CD4-positive, CD25-positive, alpha-beta regulatory T cell (primary cell): ENCODE measurements at regions not wholly inside any gene's neighbourhood (a gene's known extent, or its start where the extent isn't known, plus 50 kb on each side); places are given as distances from the start of the nearest gene placed in this dataset.

Experiments
- ATAC-seq, 2 donors: fragments of 150-1000 bp; cut with Tn5 transposase; one replicate each; pipeline ENCODE4 v1.10.0; 2021; ENCODE audit warnings: low read depth in 2 of 2, moderate number of reproducible peaks in 2 of 2, moderate library complexity in 1 of 2
- DNase-seq, 3 donors: peaks; one replicate each; pipeline versions ENCODE4 v3.0.0 to v3.0.0-alpha.2; 2012 to 2022; ENCODE audit warnings: mixed read lengths in 1 of 3
- H3K27ac ChIP-seq: one replicate; pipeline ENCODE4 v1.7.0; 2013; ENCODE audit warnings: mild to moderate bottlenecking, low read length; ENCODE audit not compliant: insufficient read depth, poor library complexity, severe bottlenecking
- H3K27me3 ChIP-seq: one replicate; pipeline ENCODE4 v1.7.0; 2013; ENCODE audit warnings: low read length; ENCODE audit not compliant: control insufficient read depth, insufficient read depth
- H3K36me3 ChIP-seq: one replicate; pipeline ENCODE4 v1.7.0; 2013; ENCODE audit warnings: mild to moderate bottlenecking, low read length, moderate library complexity; ENCODE audit not compliant: control insufficient read depth, insufficient read depth
- H3K4me1 ChIP-seq: 2 replicates; pipeline ENCODE4 v1.7.0; 2013; ENCODE audit warnings: mild to moderate bottlenecking, low read length; ENCODE audit not compliant: insufficient read depth, control insufficient read depth, poor library complexity, severe bottlenecking
- H3K4me3 ChIP-seq: one replicate; pipeline ENCODE4 v1.7.0; 2013; ENCODE audit warnings: low read depth, mild to moderate bottlenecking, low read length, moderate library complexity
- H3K9me3 ChIP-seq, 2 experiments: 1 replicate in 1 of 2; 2 replicates in 1 of 2; pipeline ENCODE4 v1.7.0; 2013; ENCODE audit warnings: low read length in 2 of 2, mild to moderate bottlenecking in 1 of 2, moderate library complexity in 1 of 2; ENCODE audit not compliant: control insufficient read depth in 2 of 2
- H3K27ac Mint-ChIP-seq, 3 donors: one replicate each; pipeline ENCODE4 v1.8.0; 2020 to 2022; ENCODE audit warnings: mild to moderate bottlenecking in 3 of 3, mixed read lengths in 3 of 3, moderate library complexity in 2 of 3
- H3K27me3 Mint-ChIP-seq: one replicate; pipeline ENCODE4 v1.8.0; 2022; ENCODE audit warnings: mild to moderate bottlenecking, mixed read lengths
- H3K36me3 Mint-ChIP-seq: one replicate; pipeline ENCODE4 v1.8.0; 2020; ENCODE audit warnings: mixed read lengths
- H3K4me1 Mint-ChIP-seq, 4 donors: one replicate each; pipeline ENCODE4 v1.8.0; 2020 to 2022; ENCODE audit warnings: mixed read lengths in 4 of 4, mild to moderate bottlenecking in 1 of 4
- H3K4me3 Mint-ChIP-seq, 4 donors: one replicate each; pipeline ENCODE4 v1.8.0; 2020 to 2022; ENCODE audit warnings: mild to moderate bottlenecking in 4 of 4, mixed read lengths in 4 of 4, moderate library complexity in 3 of 4
- H3K9me3 Mint-ChIP-seq, 7 donors: one replicate each; pipeline ENCODE4 v1.8.0; 2020 to 2022; ENCODE audit warnings: mixed read lengths in 7 of 7, mild to moderate bottlenecking in 3 of 7, moderate library complexity in 2 of 7

GRCh38 chr5:68494771-68495170 is 279.2 kb downstream of the PIK3R1 start:
- H3K36me3 Mint-ChIP-seq, result no peaks in the 10 kb centered on the region
- DNase-seq (no peak), ATAC-seq (no peak)
- peaks cover 28% of the 10 kb centered on the region for H3K27me3 Mint-ChIP-seq
- H3K9me3 Mint-ChIP-seq, result peaks cover 0 to 26% (median 6%) of the 10 kb centered on the region in 7 donors
- H3K4me3 Mint-ChIP-seq, result no peak overlapping the region
- peaks cover 8 to 16% of the 10 kb centered on the region in 2 experiments for H3K9me3 ChIP-seq
- H3K36me3 ChIP-seq, result no peaks in the 10 kb centered on the region
- peaks cover 4% of the 10 kb centered on the region for H3K27me3 ChIP-seq
- no peaks in the 10 kb centered on the region for H3K4me1 Mint-ChIP-seq
- no peak overlapping the region for H3K27ac Mint-ChIP-seq
- H3K27ac ChIP-seq, result no peak overlapping the region
- H3K4me1 ChIP-seq, result no peaks in the 10 kb centered on the region
- H3K4me3 ChIP-seq, result no peak overlapping the region

- H3K27ac Mint-ChIP-seq, result no peak overlapping the region
- H3K36me3 ChIP-seq, result no peaks in the 10 kb centered on the region
- no peaks in the 10 kb centered on the region for H3K4me1 ChIP-seq
- no peak overlapping the region for H3K27ac ChIP-seq
- peaks cover 0 to 29% (median 7%) of the 10 kb centered on the region in 7 donors for H3K9me3 Mint-ChIP-seq
- no peak for ATAC-seq
- peaks cover 0 to 2% (median 0%) of the 10 kb centered on the region in 4 donors for H3K4me1 Mint-ChIP-seq
- H3K9me3 ChIP-seq, result peaks cover 8 to 16% of the 10 kb centered on the region in 2 experiments
- H3K4me3 ChIP-seq, result no peak overlapping the region
- peaks cover 11% of the 10 kb centered on the region for H3K27me3 Mint-ChIP-seq
- no peak for DNase-seq
- peaks cover 3% of the 10 kb centered on the region for H3K27me3 ChIP-seq
- H3K4me3 Mint-ChIP-seq, result no peak overlapping the region
- no peaks in the 10 kb centered on the region for H3K36me3 Mint-ChIP-seq
Observed at GRCh38 chr5:68499987-68500386, 284.4 kb downstream of the PIK3R1 start.

- H3K9me3 Mint-ChIP-seq, result peaks cover 0 to 27% (median 5%) of the 10 kb centered on the region in 7 donors
- H3K4me3 ChIP-seq, result no peak overlapping the region
- DNase-seq (no peak), ATAC-seq (no peak)
- no peaks in the 10 kb centered on the region for H3K4me1 ChIP-seq
- H3K4me1 Mint-ChIP-seq, result peaks cover 0 to 2% (median 0%) of the 10 kb centered on the region in 4 donors
- H3K27ac ChIP-seq, result no peak overlapping the region
- no peaks in the 10 kb centered on the region for H3K36me3 ChIP-seq
- peaks cover 3% of the 10 kb centered on the region for H3K27me3 ChIP-seq
- no peak overlapping the region for H3K4me3 Mint-ChIP-seq
- H3K27ac Mint-ChIP-seq, result no peak overlapping the region
- peaks cover 6% of the 10 kb centered on the region for H3K27me3 Mint-ChIP-seq
- H3K36me3 Mint-ChIP-seq, result no peaks in the 10 kb centered on the region
- peaks cover 8 to 16% of the 10 kb centered on the region in 2 experiments for H3K9me3 ChIP-seq
Observed at GRCh38 chr5:68500813-68501212, 285.3 kb downstream of the PIK3R1 start.

- peaks cover 3% of the 10 kb centered on the region for H3K27me3 ChIP-seq
- H3K27ac ChIP-seq, result no peak overlapping the region
- H3K4me3 ChIP-seq, result no peak overlapping the region
- H3K36me3 Mint-ChIP-seq, result no peaks in the 10 kb centered on the region
- no peak overlapping the region for H3K27ac Mint-ChIP-seq
- H3K27me3 Mint-ChIP-seq, result no peaks in the 10 kb centered on the region
- no peak for ATAC-seq
- H3K4me1 Mint-ChIP-seq, result peaks cover 0 to 2% (median 0%) of the 10 kb centered on the region in 4 donors
- no peak overlapping the region for H3K4me3 Mint-ChIP-seq
- peaks cover 5 to 7% of the 10 kb centered on the region in 2 experiments for H3K9me3 ChIP-seq
- no peak for DNase-seq
- peaks cover 0 to 16% (median 2%) of the 10 kb centered on the region in 7 donors for H3K9me3 Mint-ChIP-seq
- no peaks in the 10 kb centered on the region for H3K4me1 ChIP-seq
- H3K36me3 ChIP-seq, result no peaks in the 10 kb centered on the region
Observed at GRCh38 chr5:68502531-68502930, 287.0 kb downstream of the PIK3R1 start.

- no peak overlapping the region for H3K27ac Mint-ChIP-seq
- H3K4me3 ChIP-seq, result no peak overlapping the region
- no peak overlapping the region for H3K4me3 Mint-ChIP-seq
- no peaks in the 10 kb centered on the region for H3K9me3 ChIP-seq
- no peaks in the 10 kb centered on the region for H3K27me3 Mint-ChIP-seq
- no peaks in the 10 kb centered on the region for H3K4me1 ChIP-seq
- ATAC-seq, result no peak
- no peak overlapping the region for H3K27ac ChIP-seq
- no peaks in the 10 kb centered on the region for H3K36me3 Mint-ChIP-seq
- H3K9me3 Mint-ChIP-seq, result peaks cover 0 to 4% (median 1%) of the 10 kb centered on the region in 7 donors
- peaks cover 0 to 2% (median 0%) of the 10 kb centered on the region in 4 donors for H3K4me1 Mint-ChIP-seq
- no peaks in the 10 kb centered on the region for H3K36me3 ChIP-seq
- H3K27me3 ChIP-seq, result peaks cover 3% of the 10 kb centered on the region
- no peak for DNase-seq
Observed at GRCh38 chr5:68504306-68504705, 288.8 kb downstream of the PIK3R1 start.

GRCh38 chr5:68505917-68506860 is 290.6 kb downstream of the PIK3R1 start:
- H3K9me3 Mint-ChIP-seq, result peaks cover 0 to 3% (median 0%) of the 10 kb centered on the region in 7 donors
- no peak for DNase-seq
- no peak overlapping the region for H3K27ac Mint-ChIP-seq
- no peak overlapping the region for H3K27ac ChIP-seq
- H3K27me3 ChIP-seq, result peaks cover 3% of the 10 kb centered on the region
- no peaks in the 10 kb centered on the region for H3K9me3 ChIP-seq
- H3K4me3 Mint-ChIP-seq, result no peak overlapping the region
- H3K4me1 Mint-ChIP-seq, result no peaks in the 10 kb centered on the region
- H3K27me3 Mint-ChIP-seq, result peaks cover 8% of the 10 kb centered on the region
- ATAC-seq, result no peak
- H3K36me3 ChIP-seq, result no peaks in the 10 kb centered on the region
- no peaks in the 10 kb centered on the region for H3K36me3 Mint-ChIP-seq
- H3K4me1 ChIP-seq, result no peaks in the 10 kb centered on the region
- H3K4me3 ChIP-seq, result no peak overlapping the region

GRCh38 chr5:68515514-68515913 is 300.0 kb downstream of the PIK3R1 start:
- Mint-ChIP-seq H3K27ac (no peak overlapping the region), H3K9me3 (peaks cover 0 to 8% (median 0%) of the 10 kb centered on the region in 7 donors), H3K36me3 (no peaks in the 10 kb centered on the region), H3K4me3 (no peak overlapping the region), H3K4me1 (no peaks in the 10 kb centered on the region), H3K27me3 (peaks cover 12% of the 10 kb centered on the region)
- no peaks in the 10 kb centered on the region for H3K4me1 ChIP-seq
- DNase-seq (no peak), ATAC-seq (no peak)
- H3K9me3 ChIP-seq, result no peaks in the 10 kb centered on the region
- H3K4me3 ChIP-seq, result no peak overlapping the region
- H3K27ac ChIP-seq, result no peak overlapping the region
- no peaks in the 10 kb centered on the region for H3K36me3 ChIP-seq
- no peaks in the 10 kb centered on the region for H3K27me3 ChIP-seq
